ENCODE measurements at regions not wholly inside any gene's neighbourhood (a gene's known extent, or its start where the extent isn't known, plus 50 kb on each side); places are given as distances from the start of the nearest gene placed in this dataset.
"Not testable (repeated sequence)": the region's sequence is repeated elsewhere in the genome, so short reads cannot be mapped to it uniquely, and the experiment has no call there.

DNA sequence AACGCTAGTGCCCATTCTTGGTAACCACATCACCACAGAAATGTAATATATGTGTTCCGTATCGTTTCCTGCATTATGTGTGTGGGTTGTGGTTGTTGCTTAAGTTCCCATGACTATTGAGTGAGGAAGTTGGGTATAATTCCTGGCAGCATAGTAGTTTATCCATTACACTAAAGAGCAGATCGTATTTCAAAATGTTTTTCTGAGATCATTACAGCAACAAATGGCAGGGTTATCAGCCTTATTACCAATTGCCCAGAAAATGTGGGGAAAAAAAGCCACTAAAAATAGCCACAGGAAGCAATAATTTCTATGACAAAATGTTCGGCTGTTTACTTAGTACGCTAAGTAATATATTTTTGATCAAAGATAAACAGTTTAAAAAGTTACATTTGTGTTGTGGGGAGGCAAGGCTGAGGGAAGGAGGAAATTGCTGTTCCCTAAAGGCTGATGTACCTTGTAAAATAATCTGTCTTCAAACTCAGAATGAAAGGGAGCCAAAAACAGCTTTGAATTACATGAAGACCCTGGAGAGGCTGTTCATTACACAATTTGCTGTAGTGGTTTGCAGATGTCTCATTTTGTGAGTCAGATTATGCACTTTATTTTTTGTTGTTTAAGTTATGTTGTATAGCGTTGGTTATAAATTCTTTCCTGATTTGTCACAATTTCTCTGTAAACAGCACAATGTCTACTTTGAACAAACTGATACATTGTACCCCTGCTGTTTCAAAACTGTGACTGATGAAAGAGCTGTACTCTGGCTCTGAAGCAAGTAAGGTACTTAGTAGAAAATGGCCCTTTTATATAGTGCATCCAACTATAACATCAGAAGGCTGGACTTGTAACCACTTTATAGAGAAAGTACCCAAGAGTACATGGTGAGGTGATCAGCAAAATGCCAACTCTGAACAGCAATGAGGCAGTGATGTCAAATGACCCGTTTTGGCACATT, 1028.5 kb downstream of the NR2F1-AS1 start:
- intact Hi-C loops (cut with DNase I), result no loop called here
- DNase-seq (no peak), ATAC-seq (no peak)

DNA sequence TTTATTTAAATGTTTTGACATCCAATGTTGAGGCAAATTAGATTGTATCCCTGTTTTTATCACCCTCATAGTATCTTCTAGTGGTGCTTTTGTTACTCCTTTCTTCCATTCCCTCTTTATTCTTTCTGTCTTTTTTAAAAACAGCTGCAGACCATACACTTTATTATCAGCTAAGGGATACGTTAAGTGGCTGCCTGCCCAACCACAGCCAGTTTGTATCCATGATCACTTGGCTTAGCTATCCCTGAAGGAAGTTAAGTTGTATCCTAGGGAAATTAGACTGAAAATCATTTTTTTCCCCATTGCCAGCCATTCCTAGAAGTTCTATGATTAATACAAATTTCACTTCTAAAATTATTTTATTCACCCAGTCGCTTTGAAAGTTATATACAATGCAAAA, 1032.7 kb downstream of the NR2F1-AS1 start:
- DNase-seq (no peak), ATAC-seq (no peak)
- intact Hi-C loops (cut with DNase I), result no loop called here

DNA sequence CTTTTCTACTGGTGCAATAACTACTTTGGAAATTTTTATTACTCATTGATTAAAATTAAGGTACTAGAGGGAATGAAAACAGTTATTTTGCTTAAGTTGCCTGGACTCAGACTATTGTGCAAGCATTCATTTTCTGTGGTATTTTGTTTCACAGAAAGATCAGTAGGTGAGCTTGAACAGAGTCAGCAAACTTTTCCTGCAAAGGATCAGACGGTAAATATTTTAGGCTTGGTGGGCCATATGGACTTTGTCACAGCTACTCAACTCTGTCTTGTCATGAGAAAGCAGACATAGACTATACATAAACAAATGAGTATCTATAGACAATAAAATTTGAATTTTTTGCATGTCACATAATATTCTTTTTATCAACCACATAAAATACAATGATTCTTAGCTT, 1036.4 kb downstream of the NR2F1-AS1 start:
- intact Hi-C loops (cut with DNase I), result no loop called here

DNA sequence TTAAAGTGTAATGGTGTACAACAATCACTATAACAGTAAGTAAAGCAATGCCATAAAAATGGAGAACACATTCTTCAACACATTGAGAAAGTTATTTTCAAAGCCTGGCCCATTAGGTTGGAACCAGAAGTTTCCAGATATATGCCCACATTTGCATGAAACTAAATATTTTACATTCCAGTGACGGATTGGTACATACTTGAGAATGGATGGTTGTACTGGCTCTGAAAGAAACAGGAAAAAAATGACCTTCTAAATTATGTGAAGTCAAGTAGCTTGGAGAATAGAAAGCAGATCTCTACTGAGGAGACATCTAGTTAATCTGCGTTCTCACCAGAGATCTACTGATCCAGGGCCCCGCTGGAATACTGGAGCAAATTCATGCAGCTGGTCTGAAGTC, 1037.0 kb downstream of the NR2F1-AS1 start:
- intact Hi-C loops (cut with DNase I), result no loop called here
- ATAC-seq, result no peak
- DNase-seq, result no peak

More for the DNA sequence above, 1036.4 kb downstream of the NR2F1-AS1 start:
- ATAC-seq (no peak), DNase-seq (no peak)

DNA sequence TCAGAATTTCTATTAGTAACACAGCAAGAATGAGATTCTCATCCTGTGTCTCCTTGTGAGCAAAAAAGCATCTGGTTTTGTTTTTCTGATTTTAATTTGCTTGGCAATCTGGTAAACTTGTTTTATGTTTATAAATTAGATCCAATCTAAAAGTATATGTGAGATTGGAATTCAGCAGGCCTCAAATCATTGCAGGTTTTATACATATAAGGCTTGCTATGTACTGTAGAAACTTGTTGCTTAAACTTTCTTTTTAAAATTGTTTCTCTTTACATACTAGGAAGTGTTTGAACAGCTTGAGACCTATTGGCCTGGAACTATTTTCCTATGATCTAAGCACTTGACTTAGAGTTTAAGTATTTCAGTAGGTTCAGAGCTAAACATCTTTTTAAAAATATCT, 1037.8 kb downstream of the NR2F1-AS1 start:
- ATAC-seq (no peak), DNase-seq (no peak)
- intact Hi-C loops (cut with DNase I), result no loop called here

DNA sequence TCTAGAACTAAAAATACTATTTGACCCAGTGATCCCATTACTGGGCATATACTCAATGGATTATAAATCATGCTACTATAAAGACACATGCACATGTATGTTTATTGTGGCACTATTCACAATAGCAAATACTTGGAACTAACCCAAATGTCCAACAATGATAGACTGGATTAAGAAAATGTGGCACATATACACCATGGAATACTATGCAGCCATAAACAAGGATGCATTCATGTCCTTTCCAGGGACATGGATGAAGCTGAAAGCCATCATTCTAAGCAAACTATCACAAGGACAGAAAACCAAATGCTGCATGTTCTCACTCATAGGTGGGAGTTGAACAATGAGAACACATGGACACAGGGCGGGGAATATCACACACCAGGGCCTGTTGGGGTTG, 1039.0 kb downstream of the NR2F1-AS1 start:
- intact Hi-C loops (cut with DNase I); ATAC-seq; DNase-seq: not testable (repeated sequence)

DNA sequence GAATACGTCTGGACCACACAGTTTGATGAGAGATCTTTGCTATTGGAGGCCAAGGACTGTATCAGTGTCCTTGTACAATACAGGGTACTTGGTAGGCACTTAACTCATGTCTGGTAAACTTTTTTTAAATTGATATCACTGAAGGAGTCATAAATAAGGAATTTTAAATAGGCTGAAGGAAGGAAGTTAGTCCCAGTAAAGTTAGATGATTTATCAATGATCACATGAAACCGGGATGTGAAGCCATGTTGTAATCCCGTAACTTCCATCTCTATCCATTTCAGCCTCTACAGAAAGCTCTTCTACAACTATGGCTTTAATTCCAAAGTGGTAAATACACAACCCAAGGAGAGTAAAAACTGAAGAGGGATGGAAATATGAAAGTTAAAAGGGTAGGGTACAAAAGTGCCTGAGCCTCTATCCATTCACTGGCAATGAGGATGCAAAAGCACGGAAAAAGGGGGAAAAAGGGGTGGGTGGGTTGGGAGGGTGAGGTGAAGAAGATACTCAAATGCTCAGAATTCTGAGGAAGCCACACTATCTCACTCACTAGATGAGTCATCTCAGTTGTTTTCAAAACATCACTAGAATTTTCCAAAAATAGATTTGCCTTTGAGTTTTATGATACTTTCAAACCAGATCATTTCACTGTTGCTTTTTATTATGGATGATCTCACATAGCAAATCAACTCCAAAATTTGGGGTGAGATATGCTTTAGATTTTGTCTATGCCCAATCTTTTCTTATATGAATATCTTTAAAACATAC, 1053.5 kb downstream of the NR2F1-AS1 start:
- intact Hi-C loops (cut with DNase I), result no loop called here
- ATAC-seq (no peak), DNase-seq (no peak)

DNA sequence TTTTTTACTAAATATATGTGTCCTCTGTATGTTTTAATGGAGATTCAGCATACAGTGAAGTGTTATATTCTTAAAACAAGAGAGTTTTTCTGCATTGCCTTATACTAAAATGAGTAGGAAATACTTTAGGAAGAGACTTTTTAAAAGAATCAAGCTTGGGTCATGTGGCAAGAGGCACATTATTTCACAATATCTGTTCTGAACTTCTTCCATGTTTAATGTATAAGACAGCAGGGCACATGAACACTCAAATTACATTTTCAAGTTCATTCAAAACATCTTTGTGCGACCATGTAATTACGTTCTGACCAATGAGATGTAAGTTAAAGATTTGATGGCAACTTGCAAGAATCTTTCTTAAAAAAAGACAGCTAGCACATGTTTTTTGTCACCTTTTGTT, 1055.9 kb downstream of the NR2F1-AS1 start:
- DNase-seq, result no peak
- no peak for ATAC-seq
- intact Hi-C loops (cut with DNase I), result no loop called here

DNA sequence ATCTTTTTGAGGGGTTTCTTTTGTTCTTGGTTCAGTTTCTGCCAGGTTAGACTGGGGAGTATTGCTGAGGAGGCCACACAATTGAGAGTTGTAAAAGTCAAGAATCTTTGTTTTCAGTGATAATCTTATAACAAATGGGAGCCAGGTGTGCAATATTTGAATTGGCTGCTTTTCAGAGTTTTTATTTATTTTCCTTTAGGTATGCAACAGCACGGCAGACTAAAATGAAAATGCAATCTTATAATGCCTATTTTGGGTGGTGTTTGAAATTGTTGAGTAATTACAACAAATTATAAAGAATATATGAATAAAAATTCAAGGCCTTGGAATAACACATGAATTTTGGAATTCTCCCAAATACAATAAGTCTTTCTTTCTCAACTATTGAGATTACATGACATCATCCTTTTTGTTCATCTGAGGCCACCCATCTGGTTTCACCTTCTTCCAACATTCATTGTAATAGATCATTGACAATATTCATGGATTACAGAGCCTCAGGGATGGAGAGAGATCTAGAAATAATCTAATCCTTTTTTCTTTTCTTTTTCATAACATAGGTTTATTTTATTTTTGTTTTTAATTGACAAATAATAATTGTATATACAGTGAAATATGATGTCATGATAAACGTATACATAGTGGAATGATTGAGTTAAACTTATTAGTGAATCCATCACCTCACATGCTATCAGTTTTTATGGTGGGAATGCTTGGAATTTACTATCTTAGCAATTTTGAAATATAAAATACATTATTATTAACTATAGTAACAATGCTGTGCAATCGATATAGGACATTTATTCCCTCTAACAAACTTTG, 1061.0 kb downstream of the NR2F1-AS1 start:
- intact Hi-C loops (cut with DNase I), result no loop called here
- no peak for ATAC-seq

DNA sequence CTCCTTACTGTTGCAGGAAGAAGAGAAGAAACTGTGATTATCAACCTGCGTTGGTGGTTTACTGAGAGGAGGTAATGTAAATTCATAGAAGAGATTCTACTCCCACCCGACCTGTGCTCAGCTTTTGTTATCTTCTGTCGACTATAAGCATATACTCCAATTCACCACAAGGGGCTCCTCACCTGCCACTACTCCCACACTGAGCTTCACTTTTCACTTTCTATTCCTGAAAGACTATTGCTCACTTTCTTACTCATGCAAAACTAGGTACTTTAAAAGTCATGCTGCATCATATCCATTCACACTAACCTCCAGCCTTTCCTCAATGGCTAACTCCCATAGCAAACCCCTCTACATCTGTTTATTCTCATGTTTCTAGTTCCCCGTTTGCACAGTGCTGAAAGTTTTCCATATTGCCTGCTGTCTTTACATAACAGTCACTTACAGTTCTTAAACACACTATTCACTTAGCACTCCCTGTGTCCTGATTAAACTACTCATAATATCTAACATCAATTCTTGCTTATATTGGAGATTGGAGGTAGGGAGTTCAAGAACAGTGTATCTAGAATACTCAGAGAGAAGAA, 1062.6 kb downstream of the NR2F1-AS1 start:
- intact Hi-C loops (cut with DNase I), result no loop called here
- ATAC-seq (peak; percentile 57 to 63), DNase-seq (no peak)

More for the DNA sequence above, 1061.0 kb downstream of the NR2F1-AS1 start:
- no peak for DNase-seq

DNA sequence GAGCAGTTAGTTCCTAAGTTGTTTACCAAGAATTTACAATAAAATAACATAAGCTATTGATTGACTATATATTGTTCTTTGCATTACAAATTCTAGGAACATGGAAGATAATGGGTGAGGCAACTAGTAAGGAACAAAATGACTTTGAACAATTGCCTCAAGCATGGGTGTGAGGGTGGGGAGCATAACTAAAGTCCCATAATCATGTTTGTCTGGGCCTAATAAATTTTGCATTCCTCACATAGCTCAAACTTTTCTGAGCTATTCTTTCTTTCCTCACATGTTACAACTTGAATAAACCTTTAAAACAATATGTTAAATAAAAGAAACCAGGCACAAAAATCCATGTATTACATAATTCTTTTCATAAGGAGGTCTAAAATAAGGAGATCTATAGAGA, 1066.1 kb downstream of the NR2F1-AS1 start:
- DNase-seq (no peak), ATAC-seq (no peak)
- intact Hi-C loops (cut with DNase I), result no loop called here

DNA sequence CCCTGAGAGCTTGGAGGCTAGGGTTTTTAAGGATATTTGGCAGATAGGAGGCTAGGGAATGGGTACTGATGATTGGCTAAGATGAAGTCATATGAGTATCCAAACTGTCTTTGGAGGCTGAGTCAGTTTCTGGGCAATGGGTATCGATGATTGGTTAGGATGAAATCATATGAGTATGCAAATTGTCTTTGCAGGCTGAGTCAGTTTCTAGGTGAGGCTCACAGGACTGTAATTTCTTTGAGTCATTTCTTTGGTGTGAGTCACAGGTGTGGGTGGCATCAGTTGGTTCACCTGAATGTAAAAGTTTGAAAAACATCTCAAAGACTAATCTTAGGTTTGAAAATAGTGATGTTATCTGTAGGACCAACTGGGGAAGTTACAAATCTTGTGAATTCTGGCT, 1068.0 kb downstream of the NR2F1-AS1 start:
- intact Hi-C loops (cut with DNase I), result no loop called here
- no peak for ATAC-seq
- no peak for DNase-seq

DNA sequence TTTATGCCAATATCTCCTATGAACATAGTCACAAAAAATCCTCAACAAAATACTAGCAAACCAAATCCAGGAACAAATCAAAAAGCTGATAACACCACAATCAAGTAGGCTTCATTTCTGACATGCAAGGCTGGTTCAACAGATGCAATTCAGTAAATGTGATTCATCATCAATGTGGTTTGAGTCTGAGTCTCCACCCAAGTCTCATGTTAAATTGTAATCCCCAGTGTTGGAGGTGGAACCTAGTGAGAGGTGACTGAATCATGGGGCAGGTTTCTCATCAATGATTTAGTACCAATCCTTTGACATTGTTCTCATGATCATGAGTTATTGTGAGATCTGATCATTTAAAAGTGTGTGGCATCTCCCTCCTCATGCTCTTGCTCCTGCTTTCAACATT, 1072.7 kb downstream of the NR2F1-AS1 start:
- DNase-seq, result no peak
- intact Hi-C loops (cut with DNase I), result no loop called here
- no peak for ATAC-seq

DNA sequence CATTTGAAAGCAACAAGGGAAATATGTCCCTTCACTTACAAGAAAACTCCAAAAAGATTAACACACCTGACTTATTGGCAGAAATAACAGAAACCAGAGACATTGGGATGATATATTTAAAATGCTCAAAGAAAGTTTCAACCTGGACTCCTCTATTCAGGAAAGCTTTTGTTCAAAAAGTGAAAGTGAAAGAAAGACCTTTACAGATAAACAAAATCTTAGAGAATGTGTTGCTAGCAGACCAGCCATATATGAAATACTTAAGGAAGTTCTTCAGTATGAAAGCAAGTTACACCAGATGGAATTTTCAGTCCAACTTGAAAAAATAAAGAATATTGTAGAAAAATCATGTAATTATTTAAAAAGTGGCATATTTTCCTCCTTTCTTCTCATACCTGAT, 1075.1 kb downstream of the NR2F1-AS1 start:
- ATAC-seq (no peak), DNase-seq (no peak)
- intact Hi-C loops (cut with DNase I), result no loop called here

DNA sequence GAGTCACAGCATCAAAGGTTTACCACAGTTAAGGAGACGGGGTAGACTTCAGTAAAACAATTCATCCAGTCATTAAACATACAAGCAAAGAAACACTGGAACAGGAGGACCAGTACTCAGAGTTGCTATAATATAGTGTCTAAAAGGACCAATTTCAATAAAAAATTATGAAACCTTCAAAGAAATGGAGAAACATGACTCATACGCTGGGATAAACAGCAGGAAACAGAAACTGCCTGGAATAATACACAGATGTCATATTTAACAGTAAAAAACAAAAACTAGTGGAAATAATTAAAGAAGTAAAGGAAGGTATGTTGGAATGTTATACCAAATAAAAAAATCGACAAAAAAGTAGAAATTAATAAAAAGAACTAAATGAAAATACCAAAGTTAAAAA, 1075.9 kb downstream of the NR2F1-AS1 start:
- intact Hi-C loops (cut with DNase I), result no loop called here
- no peak for ATAC-seq
- DNase-seq, result no peak

DNA sequence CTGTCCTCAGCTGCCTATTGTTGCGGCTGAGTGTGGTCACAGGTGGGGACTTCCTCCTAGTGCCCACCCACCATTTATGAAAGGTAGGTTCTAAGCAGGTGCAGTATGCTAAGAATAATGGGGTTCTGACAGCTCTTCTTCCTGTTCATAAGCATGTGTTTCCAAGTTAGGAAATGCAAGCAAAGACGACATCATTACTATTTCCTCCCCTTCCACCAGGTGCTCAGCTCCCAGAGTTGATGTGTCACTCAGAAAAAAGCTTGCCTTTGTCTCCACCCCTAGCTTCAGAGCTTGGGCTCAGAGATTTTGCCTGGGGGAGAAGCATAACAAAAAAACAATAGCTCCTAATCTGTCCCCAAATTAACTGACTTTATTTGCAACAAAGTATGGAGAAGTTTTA, 1076.7 kb downstream of the NR2F1-AS1 start:
- intact Hi-C loops (cut with DNase I), result no loop called here
- ATAC-seq, result no peak
- DNase-seq, result no peak

DNA sequence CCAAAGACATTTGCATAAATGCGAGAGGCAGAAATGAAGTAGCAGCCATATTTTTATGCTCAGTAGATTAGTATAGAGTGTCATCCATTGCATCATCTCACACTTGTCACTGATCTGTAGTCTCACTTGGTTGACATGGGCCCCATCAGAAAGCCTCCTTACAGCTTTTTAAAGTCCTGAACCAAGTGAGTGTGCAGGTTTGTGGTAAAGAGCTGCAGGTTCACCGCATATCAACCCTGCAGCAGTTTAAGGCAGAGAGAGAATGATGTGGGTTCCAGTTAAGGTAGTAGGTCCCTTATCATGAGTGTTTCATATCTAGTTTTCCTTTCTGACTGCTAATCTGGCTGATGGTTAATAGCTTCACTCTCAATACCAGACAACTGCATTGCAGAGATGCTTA, 1080.3 kb downstream of the NR2F1-AS1 start:
- ATAC-seq, result no peak
- no peak for DNase-seq
- intact Hi-C loops (cut with DNase I), result no loop called here

DNA sequence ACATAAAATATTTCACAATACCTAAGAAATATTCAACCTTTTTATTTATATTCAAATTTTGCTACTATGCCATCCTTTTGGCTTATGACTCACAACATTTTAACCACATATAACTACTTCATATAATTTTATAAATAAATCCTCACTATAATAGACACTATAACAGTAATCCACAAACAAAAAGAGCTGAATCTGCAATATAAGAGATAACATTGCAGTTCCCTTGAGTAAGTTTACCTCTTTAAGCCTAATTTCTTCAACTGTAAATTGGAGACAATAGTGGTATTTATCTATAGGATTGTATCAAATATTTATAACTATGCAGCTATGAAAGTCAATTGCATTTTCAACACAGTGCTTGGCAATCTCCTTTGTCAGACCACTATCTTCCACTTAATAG, 1084.5 kb downstream of the NR2F1-AS1 start:
- no peak for DNase-seq
- no peak for ATAC-seq
- intact Hi-C loops (cut with DNase I), result no loop called here

DNA sequence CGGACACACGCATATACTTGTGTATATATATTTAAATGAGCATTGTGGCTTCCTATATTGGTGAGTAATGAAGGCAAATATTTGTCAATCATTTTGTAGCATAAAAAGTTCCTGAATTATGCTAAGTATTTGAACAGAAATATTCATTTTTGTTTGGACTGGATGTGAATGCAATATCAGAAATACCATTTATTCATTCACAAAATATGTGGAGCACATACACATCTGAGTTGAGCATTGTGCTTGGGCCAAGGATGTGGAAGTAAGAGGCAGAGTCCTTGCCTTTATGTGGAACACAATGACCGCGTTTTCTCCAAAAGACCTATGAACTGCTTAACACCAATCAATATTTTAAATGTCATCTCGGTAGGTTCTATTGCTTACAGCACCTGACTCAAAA, 1086.5 kb downstream of the NR2F1-AS1 start:
- ATAC-seq, result no peak
- DNase-seq, result no peak
- intact Hi-C loops (cut with DNase I), result no loop called here

All from left cardiac atrium (tissue), 4 donors.